ENCODE measurements at regions not wholly inside any gene's neighbourhood (a gene's known extent, or its start where the extent isn't known, plus 50 kb on each side); places are given as distances from the start of the nearest gene placed in this dataset.

DNA sequence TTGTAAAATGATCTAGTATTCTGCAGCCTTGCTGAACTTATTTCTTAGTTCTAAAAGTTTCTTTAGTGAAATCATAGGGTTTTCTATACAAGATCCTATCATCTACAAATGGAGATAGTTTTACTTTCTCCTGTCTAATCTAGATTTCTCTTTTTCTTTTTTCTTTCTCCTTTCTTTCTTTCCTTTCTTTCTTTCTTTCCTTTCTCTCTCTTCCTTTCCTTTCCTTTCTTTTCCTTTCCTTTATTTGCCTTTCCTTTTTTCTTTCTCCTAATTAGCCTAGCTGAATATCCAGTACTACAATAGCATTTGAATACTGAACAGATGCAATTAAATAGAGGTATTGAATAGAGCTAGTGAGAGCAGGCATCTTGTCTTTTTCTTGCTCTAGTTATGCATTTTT lies 186.6 kb upstream of the SPAG17 start:
- TF ChIP-seq CTCF (conservative IDR thresholded peaks at IDR 0.05 in 1 of 2, IDR thresholded peaks at IDR 0.05 in 1 of 2; ENCODE audit: extremely low read depth in 1 of 2, insufficient read depth in 1 of 2, low read depth in 1 of 2, low read length in 2 of 2) (no peak), EZH2 (IDR thresholded peaks at IDR 0.05; ENCODE audit: borderline replicate concordance, low read length) (no peak)

Measured in mammary epithelial cell (primary cell).